ENCODE measurements at regions not wholly inside any gene's neighbourhood (a gene's known extent, or its start where the extent isn't known, plus 50 kb on each side); places are given as distances from the start of the nearest gene placed in this dataset.

DNA sequence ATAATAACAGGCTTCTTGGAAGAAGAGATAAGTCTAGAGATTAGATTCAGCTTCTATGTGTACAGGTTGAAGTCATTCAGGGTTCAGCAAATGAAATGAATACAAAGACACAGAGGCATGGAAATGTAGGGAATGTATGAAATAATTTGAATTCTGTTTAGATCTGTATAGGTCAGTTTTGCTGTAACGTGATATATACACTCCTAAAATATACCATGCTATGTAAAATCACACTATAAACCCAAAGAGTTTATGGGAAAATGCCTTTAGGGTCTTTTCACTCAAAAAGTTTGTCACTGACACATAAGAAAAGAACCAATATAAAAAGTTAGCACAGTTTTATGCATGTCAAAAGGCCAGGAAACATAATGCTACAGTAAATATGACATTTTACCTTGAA lies 854.0 kb downstream of the LRFN5 start:
- no peak for TF ChIP-seq CTCF (IDR thresholded peaks at IDR 0.05 in 8 of 11, conservative IDR thresholded peaks at IDR 0.05 in 3 of 11)
- no peak for TF ChIP-seq POLR2A (IDR thresholded peaks at IDR 0.05)
- TF ChIP-seq POLR2AphosphoS5 (IDR thresholded peaks at IDR 0.05), result no peak

Measured in spleen (tissue), 7 donors.